ENCODE measurements at regions not wholly inside any gene's neighbourhood (a gene's known extent, or its start where the extent isn't known, plus 50 kb on each side); places are given as distances from the start of the nearest gene placed in this dataset.

- no peak for TF ChIP-seq CTCF (IDR thresholded peaks at IDR 0.05)
- no peak for TF ChIP-seq EP300 (IDR thresholded peaks at IDR 0.05)
These were observed 52.6 kb upstream of the SMAD6 start for GRCh38 chr15:66649235-66649984.

All from sigmoid colon (tissue), 4 donors.